NCI-H2171 (cell line): ENCODE measurements at regions not wholly inside any gene's neighbourhood (a gene's known extent, or its start where the extent isn't known, plus 50 kb on each side); places are given as distances from the start of the nearest gene placed in this dataset.
"Not testable (repeated sequence)": the region's sequence is repeated elsewhere in the genome, so short reads cannot be mapped to it uniquely, and the experiment has no call there.

ENCODE experiments used
- DNase-seq: peaks from one replicate; lab custom pipeline; 2025; lab: John Stamatoyannopoulos, UW

DNA sequence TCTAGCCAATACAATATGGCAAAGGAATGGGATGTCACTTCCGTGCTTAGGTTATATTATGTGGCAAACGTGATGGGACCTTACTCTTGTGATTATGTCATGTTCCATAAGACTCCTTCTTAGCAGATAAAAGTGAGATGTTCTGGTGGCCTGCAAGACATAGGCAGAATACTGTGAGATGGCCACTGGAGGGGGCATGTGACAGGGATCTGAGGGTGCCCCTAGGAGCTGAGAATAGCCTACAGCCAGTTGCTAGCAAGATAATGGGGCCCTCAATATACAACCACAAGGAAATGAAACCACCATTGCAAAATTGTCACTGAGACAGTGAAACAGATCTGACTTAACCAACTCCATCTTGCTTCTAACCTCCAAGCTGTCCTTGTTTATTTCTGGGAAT lies 151.4 kb upstream of the SSTR1 start:
- DNase-seq, result no peak

DNA sequence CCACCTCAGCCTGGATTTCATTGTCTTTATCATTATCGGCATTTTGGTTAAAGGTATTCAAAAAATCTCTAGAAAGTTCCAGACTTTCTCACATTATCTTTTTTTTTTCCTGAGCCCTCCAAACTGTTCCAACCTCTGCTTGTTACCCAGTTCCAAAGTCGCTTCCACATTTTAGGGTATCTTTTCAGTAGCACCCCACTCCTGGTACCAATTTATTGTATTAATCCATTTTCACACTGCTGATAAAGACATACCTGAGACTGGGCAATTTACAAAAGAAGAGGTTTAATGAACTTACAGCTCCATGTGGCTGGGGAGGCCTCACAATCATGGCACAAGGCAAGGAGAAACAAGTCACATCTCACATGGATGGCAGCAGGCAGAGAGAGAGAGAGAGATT lies 145.5 kb upstream of the SSTR1 start:
- DNase-seq, result not testable (repeated sequence)

DNA sequence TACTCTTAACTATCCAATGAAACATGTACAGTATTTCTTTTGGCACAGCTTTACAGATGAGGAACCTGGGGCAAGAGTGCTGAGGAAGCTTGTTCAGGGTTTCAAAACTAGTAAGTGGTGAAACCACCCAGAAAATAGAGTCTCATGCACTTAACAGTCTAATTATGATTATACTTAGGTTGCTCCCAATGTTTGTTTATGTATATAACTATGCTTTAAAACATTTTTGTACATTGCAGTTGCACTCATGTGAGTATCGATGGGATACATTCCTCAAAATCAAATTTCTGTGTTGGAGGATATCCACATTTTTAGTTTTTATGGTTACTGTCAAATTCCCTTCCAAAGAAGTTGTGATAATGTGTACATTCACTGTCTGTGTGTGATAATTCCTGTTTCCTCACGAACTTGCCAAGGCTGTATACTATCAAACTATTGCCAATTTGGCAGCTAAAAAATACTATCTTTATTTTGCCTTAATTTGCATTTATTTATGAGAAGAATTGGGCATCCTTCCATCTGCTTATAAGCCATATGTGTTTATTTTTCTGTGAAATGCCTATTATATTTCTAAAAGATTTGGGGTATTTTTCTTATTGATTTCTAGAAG lies 143.9 kb upstream of the SSTR1 start:
- no peak for DNase-seq

DNA sequence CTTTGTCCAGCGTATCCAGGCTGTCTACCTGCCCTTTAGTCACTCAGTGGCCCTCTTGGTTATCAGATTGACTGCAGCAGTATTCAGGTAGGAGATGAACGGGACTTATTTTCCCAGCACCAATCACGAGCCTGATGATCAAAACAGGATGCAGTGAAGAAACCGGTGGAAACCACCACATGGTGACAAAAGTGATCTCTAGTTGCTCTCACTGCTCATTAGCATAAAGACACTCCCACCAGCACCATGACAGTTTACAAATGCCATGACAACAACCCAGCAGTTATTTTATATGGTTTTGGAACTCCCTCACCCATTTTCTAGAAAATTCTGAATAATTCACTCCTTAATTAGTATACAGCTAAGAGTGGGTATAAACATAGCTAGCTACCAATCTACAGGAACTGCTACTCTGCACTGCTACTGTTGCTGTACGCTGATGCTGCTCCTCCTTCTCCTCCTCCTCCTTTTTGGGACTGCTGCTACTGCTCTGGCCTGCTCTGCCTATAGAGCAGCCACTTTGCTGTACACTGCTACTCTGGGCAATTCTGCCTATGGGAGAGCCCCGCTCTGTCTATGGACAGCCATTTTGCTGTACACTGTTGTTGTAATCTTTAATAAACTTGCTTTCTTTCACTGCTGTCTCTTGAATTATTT lies 142.5 kb upstream of the SSTR1 start:
- no peak for DNase-seq

GRCh38 chr14:38070061-38070588 lies 137.6 kb upstream of the SSTR1 start:
- no peak for DNase-seq

GRCh38 chr14:38073641-38074040 lies 134.1 kb upstream of the SSTR1 start:
- no peak for DNase-seq

DNA sequence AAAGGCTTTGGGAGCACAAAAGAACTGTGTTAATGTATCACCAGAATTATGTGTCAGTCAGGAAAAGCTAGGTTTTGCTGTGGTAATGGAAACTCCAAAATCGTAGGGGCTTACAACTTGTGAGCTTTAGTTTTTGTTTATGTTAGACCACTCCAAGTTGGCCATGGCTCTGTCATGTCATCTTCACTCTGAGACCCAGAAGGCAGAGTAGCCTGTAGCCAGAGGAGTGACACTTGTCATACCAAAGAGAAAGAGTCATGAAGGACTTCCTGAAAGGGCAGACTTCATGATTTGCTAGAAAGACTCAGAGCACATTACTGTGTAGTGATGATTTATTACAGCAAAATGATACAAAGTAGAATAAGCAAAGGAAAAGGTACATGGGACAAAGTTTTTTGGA lies 133.6 kb upstream of the SSTR1 start:
- DNase-seq, result no peak

GRCh38 chr14:38074754-38075153 lies 132.9 kb upstream of the SSTR1 start:
- no peak for DNase-seq

DNA sequence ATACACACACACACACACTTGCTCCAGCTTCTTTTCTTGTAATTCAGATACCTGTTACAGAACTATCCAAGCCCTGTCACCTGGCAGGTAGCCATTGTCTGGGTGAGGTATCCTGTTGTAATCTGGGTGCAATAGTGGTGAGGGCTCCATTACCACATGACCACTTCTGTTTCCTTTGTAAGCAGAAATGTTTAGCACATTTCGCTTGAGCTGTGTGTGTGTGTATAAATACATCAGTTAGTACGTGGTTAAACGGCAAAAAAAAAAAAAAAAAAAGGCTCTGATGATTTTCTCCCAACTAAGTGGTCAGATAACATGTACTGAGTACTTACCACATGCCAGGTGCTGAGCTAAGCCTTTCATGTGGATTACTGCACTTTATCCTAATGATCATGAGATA lies 129.3 kb upstream of the SSTR1 start:
- no peak for DNase-seq

- no peak for DNase-seq
Observed at GRCh38 chr14:38079268-38079667, 128.4 kb upstream of the SSTR1 start.

DNA sequence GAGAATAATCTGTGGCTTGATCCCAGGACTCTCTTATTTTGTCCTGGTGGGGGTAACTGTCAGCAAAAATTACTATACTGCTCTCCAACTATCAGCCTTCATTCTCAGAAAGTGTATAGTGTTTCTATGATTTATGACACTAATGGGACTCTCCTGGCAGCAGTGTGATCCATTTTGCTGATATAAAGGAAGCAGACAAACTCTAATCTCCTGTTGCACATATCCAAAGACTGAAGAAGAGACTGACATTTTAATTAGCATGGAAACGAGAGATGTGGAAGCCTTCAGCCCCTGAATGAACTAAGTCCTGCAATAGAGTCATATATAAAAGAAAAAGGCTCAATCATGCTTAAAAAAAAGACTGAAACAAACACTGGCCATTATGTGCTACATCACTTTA lies 127.8 kb upstream of the SSTR1 start:
- DNase-seq, result no peak

DNA sequence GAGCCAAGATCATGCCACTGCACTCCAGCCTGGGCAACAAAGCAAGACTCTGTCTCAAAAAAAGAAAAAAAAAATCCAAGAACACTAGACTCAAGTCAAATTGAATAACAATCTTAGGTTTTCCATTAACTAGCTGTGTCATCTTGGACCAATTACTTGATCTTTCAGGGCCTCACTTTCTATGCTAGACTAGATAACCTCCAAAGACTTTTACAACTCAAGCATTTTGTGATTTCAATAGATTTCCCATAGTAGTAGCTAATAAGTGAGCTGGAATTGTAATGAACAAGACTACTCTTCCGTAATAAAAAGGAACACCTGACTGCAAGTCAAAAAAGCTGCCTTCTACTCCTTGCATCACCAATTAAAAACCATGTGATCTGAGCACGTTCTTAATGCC lies 127.0 kb upstream of the SSTR1 start:
- no peak for DNase-seq

DNA sequence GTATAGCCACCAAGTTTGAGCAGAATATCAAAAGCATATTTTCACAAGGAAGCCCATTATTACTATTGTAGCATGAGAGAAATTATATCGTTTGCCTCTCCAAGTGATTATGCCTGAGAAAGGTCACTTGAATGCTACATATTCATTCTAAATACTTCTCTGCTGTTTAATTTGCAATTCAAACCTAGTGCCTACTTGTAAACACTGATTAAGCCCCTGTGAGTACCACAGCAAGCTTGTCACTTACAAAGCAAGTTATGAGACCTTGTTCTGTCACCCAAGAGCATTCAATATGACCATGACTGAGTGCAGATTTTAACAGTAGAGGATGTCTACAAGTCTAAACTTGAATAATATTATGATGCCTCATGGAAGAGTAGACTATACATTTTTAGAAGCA lies 124.7 kb upstream of the SSTR1 start:
- no peak for DNase-seq

GRCh38 chr14:38089123-38089522 lies 118.6 kb upstream of the SSTR1 start:
- DNase-seq, result no peak

DNA sequence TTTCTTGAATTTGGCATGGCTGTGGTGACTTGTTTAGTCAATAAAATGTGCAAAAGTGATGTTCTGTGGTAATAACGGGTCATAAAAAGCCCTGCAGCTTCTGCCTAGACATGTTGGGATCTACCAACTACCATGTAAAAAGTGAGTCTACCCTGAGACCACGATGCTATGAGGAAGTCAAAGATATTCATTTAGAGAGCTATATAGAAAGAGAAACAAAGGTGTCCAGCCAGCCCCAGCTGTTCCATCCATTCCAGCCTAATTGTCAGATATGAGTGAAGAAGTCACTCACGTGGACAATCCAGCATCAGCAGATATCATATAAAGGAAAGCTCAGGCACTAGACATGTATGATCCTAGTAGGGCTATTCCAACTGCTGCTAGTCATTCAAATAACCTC lies 117.2 kb upstream of the SSTR1 start:
- DNase-seq, result no peak

GRCh38 chr14:38098074-38098836 lies 109.4 kb upstream of the SSTR1 start:
- no peak for DNase-seq

- DNase-seq, result no peak
Observed at GRCh38 chr14:38101679-38102078, 106.0 kb upstream of the SSTR1 start.

- DNase-seq, result no peak
Observed at GRCh38 chr14:38103542-38104225, 104.0 kb upstream of the SSTR1 start.

DNA sequence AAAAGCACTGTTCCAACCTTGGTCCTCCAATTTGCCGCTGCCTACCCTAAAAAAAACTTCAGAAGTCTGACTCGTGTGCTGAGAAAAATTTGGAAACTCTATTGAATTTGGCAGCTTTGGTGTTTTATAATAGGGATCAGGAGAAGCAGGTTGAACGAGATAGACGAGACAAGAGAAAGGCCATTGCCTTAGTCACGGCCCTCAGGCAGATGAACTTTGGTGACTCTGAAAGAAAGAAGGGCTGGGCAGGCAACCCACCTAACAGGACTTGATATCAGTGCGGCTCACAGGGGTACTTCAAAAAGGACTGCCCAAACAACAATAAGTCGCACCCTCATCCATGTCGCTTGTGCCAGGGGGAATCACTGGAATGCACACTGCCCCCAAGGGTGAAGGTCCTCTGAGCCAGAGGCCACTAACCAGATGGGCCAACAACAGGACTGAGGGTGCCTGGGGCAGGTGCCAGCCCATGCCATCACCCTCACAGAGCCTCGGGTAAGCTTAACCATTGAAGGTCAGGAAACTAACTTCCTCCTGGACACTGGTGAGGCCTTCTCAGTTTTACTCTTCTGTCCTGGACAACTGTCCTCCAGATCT lies 102.5 kb upstream of the SSTR1 start:
- no peak for DNase-seq

DNA sequence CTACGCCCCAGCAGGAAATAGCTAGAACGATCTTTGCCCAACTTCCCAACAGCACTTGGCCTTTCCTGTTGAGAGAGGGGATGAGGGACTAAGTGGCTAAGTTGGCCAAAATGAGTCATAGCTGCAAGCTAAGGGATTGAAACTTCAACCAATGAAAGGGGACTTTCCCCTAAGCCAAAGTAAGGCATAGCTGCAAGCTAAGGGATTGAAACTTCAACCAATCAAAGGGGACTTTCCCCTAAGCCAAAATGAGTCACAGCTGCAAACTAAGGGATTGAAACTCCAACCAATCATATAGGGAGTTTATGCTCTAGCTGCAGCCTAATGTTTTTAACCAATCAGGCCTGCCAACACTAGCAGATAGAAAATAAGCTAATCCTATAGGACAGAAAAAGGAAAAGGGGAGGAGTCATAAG lies 100.5 kb upstream of the SSTR1 start:
- no peak for DNase-seq

DNA sequence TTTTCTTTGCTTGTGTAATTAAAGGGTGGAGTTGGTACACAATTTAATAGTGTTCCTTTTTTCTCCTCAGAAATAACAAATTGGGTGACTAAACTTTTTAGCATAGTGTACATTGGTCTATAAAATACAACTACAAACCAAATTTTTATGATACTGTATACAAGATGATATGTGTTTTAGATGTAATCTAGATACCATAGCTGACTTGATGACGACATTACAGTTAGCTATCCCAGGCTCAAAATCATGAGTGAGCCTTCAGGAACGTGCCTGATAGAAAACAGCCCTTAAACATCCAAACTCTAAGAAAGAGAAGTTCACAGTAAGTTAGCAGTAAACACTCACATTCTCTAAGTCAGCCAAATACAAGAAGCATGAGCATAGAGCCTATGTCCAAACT lies 99.0 kb upstream of the SSTR1 start:
- DNase-seq, result no peak

GRCh38 chr14:38110258-38110657 lies 97.4 kb upstream of the SSTR1 start:
- DNase-seq, result no peak
